PC-9 (cell line): ENCODE measurements at regions not wholly inside any gene's neighbourhood (a gene's known extent, or its start where the extent isn't known, plus 50 kb on each side); places are given as distances from the start of the nearest gene placed in this dataset.

Experiments used
- EZH2 ChIP-seq: fragments of 200-600 bp; sonication (generic); IDR thresholded peaks from 2 replicates; pipeline ENCODE4 v1.8.0; 2017; ENCODE audit warnings: antibody characterized with exemption, low read depth
- TF ChIP-seq, protein P1 (sequence below): fragments of 200-600 bp; sonication (generic); conservative IDR thresholded peaks from 2 replicates; pipeline ENCODE4 v1.6.1; 2017; ENCODE audit warnings: mixed run types, antibody characterized with exemption, mild to moderate bottlenecking, moderate library complexity

GRCh38 chr4:133812954-133813353 is 388.6 kb downstream of the PABPC4L start:
- TF ChIP-seq, protein P1, sequence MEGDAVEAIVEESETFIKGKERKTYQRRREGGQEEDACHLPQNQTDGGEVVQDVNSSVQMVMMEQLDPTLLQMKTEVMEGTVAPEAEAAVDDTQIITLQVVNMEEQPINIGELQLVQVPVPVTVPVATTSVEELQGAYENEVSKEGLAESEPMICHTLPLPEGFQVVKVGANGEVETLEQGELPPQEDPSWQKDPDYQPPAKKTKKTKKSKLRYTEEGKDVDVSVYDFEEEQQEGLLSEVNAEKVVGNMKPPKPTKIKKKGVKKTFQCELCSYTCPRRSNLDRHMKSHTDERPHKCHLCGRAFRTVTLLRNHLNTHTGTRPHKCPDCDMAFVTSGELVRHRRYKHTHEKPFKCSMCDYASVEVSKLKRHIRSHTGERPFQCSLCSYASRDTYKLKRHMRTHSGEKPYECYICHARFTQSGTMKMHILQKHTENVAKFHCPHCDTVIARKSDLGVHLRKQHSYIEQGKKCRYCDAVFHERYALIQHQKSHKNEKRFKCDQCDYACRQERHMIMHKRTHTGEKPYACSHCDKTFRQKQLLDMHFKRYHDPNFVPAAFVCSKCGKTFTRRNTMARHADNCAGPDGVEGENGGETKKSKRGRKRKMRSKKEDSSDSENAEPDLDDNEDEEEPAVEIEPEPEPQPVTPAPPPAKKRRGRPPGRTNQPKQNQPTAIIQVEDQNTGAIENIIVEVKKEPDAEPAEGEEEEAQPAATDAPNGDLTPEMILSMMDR, result no peak
- TF ChIP-seq EZH2, result no peak
